MG63 (cell line): ENCODE measurements at regions not wholly inside any gene's neighbourhood (a gene's known extent, or its start where the extent isn't known, plus 50 kb on each side); places are given as distances from the start of the nearest gene placed in this dataset.

Experiments
- DNase-seq: peaks from one replicate; pipeline ENCODE4 v3.0.0-alpha.2; 2020
- H3K27me3 ChIP-seq: fragments of 250-450 bp; sonication (Bioruptor Pico); 2 replicates; pipeline ENCODE4 v1.5.1; 2020; ENCODE audit warnings: mild to moderate bottlenecking, moderate library complexity
- H3K36me3 ChIP-seq: fragments of 250-450 bp; sonication (Bioruptor Pico); 2 replicates; pipeline ENCODE4 v1.5.1; 2020; ENCODE audit warnings: mild to moderate bottlenecking, moderate library complexity
- H3K4me3 ChIP-seq: fragments of 250-450 bp; sonication (Bioruptor Pico); 2 replicates; pipeline ENCODE4 v1.5.1; 2020; ENCODE audit warnings: mild to moderate bottlenecking, moderate library complexity
- H3K9me3 ChIP-seq: fragments of 250-450 bp; sonication (Bioruptor Pico); 2 replicates; pipeline ENCODE4 v1.5.1; 2020; ENCODE audit warnings: mild to moderate bottlenecking, moderate library complexity

DNA sequence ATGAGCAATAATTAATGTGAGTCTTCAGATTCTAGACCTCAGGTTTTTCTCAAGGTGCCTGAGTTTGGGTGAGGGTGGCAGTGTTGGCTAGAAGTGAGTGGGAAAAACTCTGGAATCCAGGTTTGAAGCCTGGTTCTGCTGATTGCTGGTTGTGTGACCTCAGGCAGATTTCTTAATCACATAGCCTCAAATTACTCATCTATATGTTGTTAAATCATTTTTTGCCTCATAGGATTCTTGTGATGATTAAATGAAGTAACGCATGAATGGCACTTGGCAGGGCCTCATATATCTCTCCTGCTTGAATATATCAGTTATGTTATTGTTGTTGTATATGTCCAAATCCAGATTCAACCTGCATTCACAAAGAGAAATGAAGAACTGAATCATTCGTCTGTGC is 60.5 kb downstream of the NR2F2 start:
- Histone ChIP-seq H3K4me3 (no peak overlapping the region), H3K27me3 (no peaks in the 10 kb centered on the region), H3K36me3 (no peaks in the 10 kb centered on the region), H3K9me3 (no peaks in the 10 kb centered on the region)
- DNase-seq: no peak

DNA sequence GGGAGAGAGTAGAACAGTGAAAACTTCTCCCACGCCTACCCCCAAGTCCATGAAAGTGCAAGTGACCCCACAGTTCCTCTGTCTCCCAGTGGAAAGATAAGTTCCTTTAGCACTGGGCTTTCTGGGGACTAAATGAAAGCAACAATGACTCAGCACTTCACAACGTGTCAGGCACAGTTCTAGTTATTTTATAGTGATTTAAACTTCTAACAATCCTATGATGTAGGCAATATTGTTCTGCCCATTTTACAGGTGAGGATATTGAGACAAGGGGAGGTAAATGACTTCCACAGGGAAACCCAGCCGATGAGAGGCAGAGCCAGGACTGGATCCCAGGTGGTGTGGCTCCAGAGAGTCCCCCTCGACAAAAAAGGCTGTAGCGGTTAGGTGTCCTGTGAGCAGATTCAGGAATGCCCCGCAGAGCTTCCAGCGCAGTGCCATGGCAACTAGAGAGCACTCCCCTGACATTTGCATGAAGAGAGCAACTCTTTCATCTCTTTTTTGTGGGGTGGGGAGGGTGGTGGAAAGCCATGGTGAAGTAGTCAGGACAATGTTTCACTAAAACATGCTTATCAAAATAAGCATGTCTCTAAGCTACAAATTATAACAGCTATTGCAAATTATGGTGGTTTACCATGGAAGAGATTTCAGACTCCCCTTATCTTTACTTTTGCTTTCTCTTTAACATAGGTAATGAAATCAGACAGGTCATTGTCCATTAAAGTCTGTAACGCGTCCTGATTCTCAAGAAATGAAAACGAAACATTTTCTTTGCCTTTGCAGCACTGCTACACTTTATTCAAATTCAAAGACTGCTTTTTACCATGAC is 62.1 kb downstream of the NR2F2 start:
- no peaks in the 10 kb centered on the region for H3K36me3 ChIP-seq
- DNase-seq: no peak
- no peaks in the 10 kb centered on the region for H3K27me3 ChIP-seq
- H3K4me3 ChIP-seq: no peak overlapping the region
- no peaks in the 10 kb centered on the region for H3K9me3 ChIP-seq

DNA sequence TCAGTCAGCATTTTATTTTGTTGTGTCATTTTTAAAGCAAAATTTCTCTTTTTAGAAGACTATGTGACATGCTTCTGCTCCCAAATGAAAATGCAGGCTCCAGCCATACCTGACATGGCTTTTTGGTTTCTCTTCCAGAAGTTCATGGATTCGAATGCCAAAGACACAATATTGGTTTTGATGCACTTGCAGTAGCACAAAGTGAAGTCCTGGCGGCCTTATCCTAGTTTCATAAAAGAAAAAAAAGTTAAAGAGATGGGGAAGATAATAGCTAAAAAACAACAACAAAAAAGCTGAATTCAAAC is 62.7 kb downstream of the NR2F2 start:
- Histone ChIP-seq H3K36me3 (no peaks in the 10 kb centered on the region), H3K9me3 (no peaks in the 10 kb centered on the region), H3K4me3 (no peak overlapping the region), H3K27me3 (no peaks in the 10 kb centered on the region)
- no peak for DNase-seq

DNA sequence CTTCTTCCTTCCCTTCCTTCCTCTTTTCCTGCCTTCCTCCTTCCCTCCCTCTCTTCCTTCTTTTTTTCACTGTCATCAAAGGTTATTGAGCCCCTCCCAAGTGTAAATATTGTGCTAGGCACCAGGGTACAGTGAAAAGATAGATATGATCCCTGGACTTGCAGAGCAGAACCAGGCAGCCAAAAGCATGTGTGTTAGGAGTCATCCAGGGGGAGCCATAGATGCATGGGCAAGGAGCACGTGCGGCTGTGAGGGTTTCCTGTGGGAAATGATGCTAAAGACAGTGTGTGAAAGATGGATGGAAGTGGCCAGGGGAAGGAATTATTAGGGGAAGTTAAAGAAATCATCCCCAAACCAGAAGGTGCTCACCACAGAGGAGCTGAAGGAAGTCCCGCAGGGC is 65.2 kb downstream of the NR2F2 start:
- H3K9me3 ChIP-seq: no peaks in the 10 kb centered on the region
- H3K27me3 ChIP-seq: no peaks in the 10 kb centered on the region
- no peaks in the 10 kb centered on the region for H3K36me3 ChIP-seq
- DNase-seq: peak; percentile 22
- H3K4me3 ChIP-seq: no peak overlapping the region

DNA sequence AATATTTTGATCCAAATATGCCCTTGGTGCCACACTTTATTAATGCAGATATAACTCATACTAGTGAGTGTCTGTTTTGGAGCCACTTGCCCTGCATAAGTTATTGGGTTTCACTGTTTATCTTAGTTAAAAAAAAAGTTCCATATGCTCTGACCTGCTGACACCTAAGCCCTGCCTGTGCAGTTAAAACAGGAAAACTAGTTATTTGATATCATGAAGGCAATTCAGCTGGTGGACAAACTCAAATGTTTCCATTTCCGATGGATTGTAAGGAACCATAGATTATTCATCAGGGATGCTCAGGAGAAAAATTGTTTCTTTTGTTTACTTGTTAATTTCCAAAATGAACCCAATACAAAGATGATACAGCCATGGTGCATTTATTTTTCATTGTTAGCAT is 68.3 kb downstream of the NR2F2 start:
- DNase-seq: no peak
- Histone ChIP-seq H3K9me3 (no peaks in the 10 kb centered on the region), H3K36me3 (no peaks in the 10 kb centered on the region), H3K27me3 (no peaks in the 10 kb centered on the region), H3K4me3 (no peak overlapping the region)

DNA sequence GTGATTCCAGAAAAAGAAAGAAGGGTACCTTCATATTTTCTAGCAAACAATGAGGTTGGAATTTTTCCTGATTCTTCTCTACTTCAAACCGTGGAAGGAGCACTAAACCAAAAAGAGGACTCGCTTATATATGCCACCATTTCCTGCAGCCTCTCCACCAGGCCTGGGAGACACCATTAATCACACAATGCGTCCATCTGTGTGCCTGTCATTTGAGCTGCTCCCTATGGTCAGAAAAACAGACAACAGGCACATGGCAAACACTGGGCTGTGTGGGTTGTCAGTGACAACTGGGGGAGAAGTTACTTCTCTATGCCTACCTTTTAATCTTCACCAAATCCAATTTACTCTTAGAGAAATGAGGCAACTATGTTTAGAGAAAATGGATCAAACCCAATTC is 71.9 kb downstream of the NR2F2 start:
- Histone ChIP-seq H3K9me3 (no peaks in the 10 kb centered on the region), H3K4me3 (no peak overlapping the region), H3K36me3 (no peaks in the 10 kb centered on the region), H3K27me3 (no peaks in the 10 kb centered on the region)
- no peak for DNase-seq

DNA sequence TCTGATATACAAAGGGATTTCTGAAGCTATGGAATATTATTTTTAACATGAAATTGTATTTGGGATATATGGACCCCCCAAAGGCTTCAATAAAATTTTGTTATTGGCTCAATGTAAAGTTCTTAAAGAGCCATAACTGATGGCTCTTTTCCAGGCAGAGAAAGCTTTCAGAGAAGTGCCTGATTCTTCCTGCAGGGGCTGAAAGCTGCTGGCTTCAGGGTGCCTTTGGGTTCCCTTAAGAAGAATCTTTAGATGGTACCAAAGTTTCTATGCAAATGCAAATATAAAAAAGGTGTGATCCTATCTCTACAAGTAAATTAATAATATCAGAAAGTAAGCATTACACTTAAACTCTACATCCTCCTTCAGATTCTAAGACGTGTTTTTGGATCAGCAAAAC is 72.6 kb downstream of the NR2F2 start:
- H3K27me3 ChIP-seq: no peaks in the 10 kb centered on the region
- H3K36me3 ChIP-seq: no peaks in the 10 kb centered on the region
- H3K4me3 ChIP-seq: no peak overlapping the region
- no peak for DNase-seq
- no peaks in the 10 kb centered on the region for H3K9me3 ChIP-seq

DNA sequence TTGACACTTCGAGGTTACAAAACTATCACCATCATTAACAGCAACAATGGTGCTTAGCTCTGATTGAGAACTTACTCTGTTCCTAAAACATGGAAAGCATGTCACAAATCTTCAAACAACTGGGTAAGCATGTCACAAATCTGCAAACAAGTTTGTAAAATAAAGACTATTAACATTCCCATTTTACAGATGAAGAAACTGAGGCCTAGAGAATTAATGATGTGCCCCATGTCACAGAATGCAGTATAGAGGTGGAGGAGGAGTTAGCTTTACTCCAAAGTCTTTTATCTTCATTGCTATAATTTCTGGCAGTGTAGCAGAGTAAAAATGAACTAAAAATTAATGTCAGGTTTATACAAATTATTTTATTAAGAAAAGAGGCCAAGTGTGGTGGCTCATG is 73.4 kb downstream of the NR2F2 start:
- Histone ChIP-seq H3K4me3 (no peak overlapping the region), H3K36me3 (no peaks in the 10 kb centered on the region), H3K9me3 (no peaks in the 10 kb centered on the region), H3K27me3 (no peaks in the 10 kb centered on the region)
- DNase-seq: no peak

DNA sequence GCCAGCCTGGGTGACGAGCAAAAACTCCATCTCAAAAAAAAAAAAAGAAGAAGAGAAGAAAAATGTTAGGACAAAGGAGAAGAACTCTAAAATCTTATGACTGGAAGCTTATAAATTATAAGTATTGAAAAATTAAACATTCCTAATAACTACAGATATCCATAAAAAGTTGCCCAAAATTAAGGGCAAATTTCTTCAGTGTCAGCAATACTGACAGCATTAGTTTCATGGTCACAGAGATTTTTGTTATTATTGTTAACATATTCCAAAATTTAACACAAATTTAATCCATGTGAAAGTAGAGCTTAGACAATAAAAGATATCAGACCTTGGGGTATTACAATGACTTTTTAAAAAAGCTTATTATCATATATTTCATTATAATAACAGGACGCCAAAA is 74.1 kb downstream of the NR2F2 start:
- H3K9me3 ChIP-seq: no peaks in the 10 kb centered on the region
- no peak for DNase-seq
- H3K36me3 ChIP-seq: no peaks in the 10 kb centered on the region
- no peaks in the 10 kb centered on the region for H3K27me3 ChIP-seq
- H3K4me3 ChIP-seq: no peak overlapping the region

DNA sequence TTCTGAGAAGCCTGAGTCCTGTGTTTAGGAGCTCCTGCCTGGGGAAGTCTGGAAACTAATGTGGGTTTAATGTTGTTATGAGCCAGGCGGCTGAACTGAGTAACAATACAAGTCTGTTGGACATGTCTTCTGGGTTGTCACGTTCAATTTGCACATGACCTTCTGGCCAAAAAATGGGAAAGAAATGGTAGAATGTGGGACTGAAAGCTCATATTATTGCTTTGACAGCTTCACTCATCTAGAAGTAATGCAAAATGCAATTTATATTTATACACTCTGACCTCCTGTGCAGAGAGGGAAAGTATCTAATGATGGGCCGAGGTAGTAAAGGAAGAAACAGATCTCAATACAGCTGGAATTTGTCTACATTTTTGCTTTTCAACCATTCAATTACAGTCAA is 75.8 kb downstream of the NR2F2 start:
- Histone ChIP-seq H3K27me3 (peaks cover 8% of the 10 kb centered on the region), H3K9me3 (no peaks in the 10 kb centered on the region), H3K4me3 (no peak overlapping the region), H3K36me3 (no peaks in the 10 kb centered on the region)
- no peak for DNase-seq

DNA sequence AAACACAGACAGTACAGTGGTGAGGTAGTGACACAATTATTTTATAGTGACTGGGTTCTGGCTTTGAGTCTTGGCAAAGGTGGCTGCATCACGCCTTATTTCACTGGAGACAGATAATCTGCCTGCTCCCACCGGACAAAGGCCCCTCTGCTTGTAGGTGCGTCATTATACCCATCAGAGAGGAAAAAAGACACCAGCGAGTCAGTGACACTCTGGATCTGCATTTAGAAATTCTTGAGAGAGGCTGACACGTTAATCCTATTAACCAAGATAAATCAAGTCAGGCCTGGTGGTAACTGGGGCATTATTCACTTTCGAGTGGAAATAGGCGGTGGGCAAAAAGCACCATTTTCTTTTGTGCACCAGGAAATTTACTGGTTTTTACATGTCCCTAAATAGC is 76.2 kb downstream of the NR2F2 start:
- Histone ChIP-seq H3K4me3 (no peak overlapping the region), H3K9me3 (no peaks in the 10 kb centered on the region), H3K27me3 (peaks cover 8% of the 10 kb centered on the region), H3K36me3 (no peaks in the 10 kb centered on the region)
- no peak for DNase-seq

DNA sequence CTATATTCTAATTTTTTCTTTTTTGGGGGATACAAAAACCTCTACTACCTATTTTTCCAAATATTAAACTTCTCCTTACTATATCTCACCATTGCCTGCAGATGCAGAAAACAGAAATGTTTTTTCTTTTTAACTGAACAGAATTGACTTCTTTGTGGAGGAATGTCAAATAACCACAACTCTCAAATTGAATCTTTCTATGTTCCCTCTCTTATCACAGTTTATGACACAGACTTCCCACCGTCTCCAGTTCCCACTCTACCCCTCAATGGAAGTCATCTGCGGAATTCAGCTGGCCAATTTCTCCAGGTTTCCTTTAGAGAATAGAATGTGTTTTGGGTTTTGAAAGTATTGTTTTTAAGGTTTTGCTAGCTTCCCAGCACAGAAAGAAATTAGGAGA is 77.0 kb downstream of the NR2F2 start:
- Histone ChIP-seq H3K4me3 (no peak overlapping the region), H3K36me3 (no peaks in the 10 kb centered on the region), H3K9me3 (no peaks in the 10 kb centered on the region), H3K27me3 (peaks cover 11% of the 10 kb centered on the region)
- no peak for DNase-seq

DNA sequence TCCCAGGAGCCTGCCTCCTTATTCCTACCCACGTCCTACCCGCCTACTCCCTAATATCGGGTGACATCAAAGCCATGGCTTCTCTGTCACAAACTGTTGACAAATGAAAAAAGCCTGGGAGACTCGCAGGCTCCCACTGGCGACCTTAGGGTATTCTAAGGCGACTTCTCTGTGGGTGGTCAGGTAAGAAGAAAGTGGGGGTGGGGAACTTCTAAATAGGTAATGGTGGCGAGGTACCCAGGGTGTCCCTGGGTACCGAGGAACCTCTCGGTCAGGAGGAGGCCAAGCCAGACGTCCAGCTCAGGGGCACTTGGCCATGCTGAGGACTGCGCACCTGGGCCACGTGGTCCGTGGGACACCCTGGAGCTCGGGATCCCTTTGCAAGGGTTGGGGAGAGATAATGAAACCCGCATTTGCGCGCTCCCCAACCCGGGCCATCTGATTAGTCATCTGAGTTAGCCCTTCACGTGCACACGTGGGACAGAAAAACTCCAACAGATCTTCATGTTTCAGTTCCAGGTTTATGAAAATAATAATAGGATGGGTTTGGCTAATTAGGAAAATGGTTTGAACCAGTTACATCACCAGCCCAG is 78.2 kb downstream of the NR2F2 start:
- no peaks in the 10 kb centered on the region for H3K9me3 ChIP-seq
- DNase-seq: no peak
- H3K27me3 ChIP-seq: peaks cover 11% of the 10 kb centered on the region
- no peak overlapping the region for H3K4me3 ChIP-seq
- H3K36me3 ChIP-seq: no peaks in the 10 kb centered on the region

DNA sequence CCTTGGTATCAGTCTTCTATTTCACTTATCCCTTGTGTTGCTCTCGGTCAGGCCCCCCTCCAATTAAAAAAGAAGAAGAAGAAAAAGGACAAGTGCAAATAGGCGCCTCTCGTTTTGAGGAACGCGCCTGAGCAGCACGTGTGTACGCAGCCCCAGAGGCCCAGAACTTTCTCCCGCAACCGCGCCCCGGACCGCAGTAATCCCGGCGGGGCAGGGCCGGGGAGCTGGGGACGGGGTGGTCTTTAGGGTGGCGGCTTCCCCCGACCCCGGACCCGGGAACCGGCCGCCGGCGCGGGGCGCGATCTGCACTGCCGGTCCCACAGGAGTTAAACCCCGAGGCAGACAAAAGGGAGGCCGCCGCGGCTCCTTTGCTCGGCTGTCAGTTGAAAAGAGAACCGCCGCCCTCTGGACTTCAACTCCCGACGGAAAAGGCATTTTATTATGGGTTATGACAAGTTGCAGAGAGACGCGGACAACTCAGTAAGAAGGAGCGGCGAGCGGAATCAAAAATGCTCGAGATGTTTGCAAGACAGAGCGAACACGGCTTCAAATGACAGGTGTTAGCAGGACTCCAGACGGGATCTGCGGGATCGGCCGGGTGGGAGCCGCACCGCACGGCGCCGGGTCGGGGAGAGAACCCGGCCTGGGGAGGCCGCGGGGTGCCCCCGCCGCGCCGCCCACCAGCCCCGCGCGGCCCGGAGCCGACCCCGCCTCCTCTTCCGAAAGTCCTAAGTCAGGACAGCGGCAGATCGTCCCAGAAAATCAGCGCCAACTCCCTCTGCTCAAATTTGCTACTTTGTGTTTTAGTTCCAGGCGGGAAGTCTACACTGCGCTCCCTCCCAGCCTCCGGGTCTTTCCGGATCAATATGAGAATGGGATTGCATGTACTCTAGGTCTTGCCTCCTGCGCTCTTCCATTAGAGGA is 79.0 kb downstream of the NR2F2 start:
- Histone ChIP-seq H3K4me3 (peak overlapping the region; percentile 23), H3K9me3 (no peaks in the 10 kb centered on the region), H3K27me3 (peaks cover 11% of the 10 kb centered on the region), H3K36me3 (no peaks in the 10 kb centered on the region)
- DNase-seq: peak; percentile 7

DNA sequence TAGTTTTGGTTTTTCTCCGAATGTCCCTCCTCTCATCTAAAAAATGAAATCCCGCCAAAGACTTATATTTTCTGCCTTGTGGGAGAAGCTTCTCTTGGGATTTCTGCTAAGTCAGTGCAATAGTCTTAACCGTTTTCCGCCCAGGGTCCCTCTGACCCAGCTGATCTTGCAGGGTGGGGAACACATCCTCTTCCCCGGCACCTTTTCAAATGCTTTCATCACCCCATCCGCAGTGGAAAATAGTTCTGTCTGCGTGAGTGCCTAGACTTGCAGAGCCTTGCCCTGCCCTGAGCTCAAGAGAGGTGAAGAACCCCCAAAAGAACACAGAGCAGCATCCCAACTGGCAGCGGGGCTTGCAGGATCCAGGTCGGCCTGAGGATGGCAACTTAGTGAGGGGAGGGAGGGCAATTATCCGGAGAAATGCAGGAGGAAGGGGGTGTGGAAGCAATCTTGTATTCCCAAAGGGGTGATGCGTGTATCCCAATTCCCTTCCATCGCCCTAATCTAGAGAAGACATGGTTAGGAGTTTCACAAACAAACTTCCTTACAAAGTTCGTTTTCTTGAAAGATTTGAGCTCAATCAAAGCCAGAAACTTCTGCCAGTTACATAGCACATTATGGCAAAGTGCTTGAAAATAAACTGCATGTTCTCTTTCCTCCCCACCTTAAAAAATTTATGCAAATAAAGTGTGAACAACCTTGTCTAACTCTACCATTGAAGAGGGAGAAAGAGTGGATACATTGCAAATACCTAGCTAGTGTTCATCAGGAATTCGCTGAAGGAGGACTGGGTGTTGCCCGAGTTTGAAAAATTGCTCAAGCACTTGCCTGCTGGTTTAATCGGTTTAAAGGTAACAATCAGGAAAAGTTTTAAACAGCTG is 79.9 kb downstream of the NR2F2 start:
- Histone ChIP-seq H3K4me3 (no peak overlapping the region), H3K27me3 (peaks cover 11% of the 10 kb centered on the region), H3K9me3 (no peaks in the 10 kb centered on the region), H3K36me3 (no peaks in the 10 kb centered on the region)
- no peak for DNase-seq

DNA sequence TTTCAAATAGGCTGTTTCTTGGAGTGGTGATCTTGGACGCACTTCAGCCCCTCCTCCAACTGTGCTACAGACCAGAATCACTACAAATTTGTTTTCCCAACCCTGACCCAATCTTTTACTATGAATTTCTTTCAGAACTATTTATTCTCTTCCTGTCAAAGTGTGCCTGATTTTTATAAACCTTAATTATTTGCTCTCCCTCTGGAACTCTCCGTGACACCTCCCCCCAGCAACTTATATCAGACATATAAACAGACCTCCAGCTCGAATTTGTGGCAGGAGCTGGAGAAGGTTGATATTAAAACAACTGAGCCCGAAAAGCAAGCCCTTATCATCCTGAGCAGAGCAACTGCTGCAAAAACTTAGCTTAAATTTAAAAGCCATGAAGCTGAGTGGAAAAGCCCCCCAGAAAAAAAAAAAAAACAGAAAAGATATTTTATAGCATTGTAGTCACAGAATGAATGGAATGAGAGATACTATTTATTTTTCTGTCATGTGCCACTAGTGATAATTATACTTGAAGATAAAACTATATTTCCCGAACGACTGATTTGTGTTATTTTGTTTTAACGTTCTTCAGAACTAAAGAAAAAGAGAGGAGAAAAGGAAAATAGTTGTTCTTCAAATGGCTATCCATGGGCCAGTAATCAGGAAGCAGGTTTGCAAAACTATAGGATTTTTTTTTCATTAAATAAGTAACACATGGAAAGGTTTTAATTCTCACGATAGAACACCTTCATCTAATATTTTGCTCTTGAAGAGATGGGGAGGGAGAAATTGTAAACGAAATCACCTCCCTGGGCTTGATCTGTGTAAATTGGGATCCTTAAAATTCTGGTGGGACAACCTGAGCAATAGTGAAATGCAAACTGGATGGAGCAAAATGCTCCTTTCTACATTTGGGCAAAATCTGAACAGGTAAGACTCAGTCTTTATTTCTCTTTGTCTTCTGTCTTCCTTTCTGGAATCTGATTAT is 80.8 kb downstream of the NR2F2 start:
- DNase-seq: no peak
- peaks cover 11% of the 10 kb centered on the region for H3K27me3 ChIP-seq
- no peak overlapping the region for H3K4me3 ChIP-seq

More for the DNA sequence above, 80.8 kb downstream of the NR2F2 start:
- Histone ChIP-seq H3K36me3 (no peaks in the 10 kb centered on the region), H3K9me3 (no peaks in the 10 kb centered on the region)
